Stimulated activated naive B cell treated with anti-CD40 and anti-IgM and Interleukin-4, amounts not matched to agents 10 μg/mL and 1 μg/mL and 100 μg/mL, for 72 hours (primary cell): ENCODE measurements at regions not wholly inside any gene's neighbourhood (a gene's known extent, or its start where the extent isn't known, plus 50 kb on each side); places are given as distances from the start of the nearest gene placed in this dataset.

Source experiments
- ATAC-seq, 2 donors: fragments of 150-1000 bp; cut with Tn5 transposase; replicated peaks; 2 replicates each; pipeline ENCODE4 v1.10.0; 2021; ENCODE audit warnings: moderate library complexity in 1 of 2
- DNase-seq: peaks from one replicate; pipeline ENCODE4 v3.0.0; 2021
- H3K27ac Mint-ChIP-seq: one replicate; pipeline ENCODE4 v1.8.0; 2022; ENCODE audit warnings: mild to moderate bottlenecking, mixed read lengths
- H3K27me3 Mint-ChIP-seq, 2 donors: one replicate each; pipeline ENCODE4 v1.8.0; 2022; ENCODE audit warnings: mixed read lengths in 2 of 2
- H3K36me3 Mint-ChIP-seq, 2 donors: one replicate each; pipeline ENCODE4 v1.8.0; 2022; ENCODE audit warnings: mixed read lengths in 2 of 2, mild to moderate bottlenecking in 1 of 2
- H3K4me1 Mint-ChIP-seq, 2 donors: one replicate each; pipeline ENCODE4 v1.8.0; 2022; ENCODE audit warnings: mixed read lengths in 2 of 2, mild to moderate bottlenecking in 1 of 2
- H3K4me3 Mint-ChIP-seq, 2 donors: one replicate each; pipeline ENCODE4 v1.8.0; 2022; ENCODE audit warnings: mild to moderate bottlenecking in 2 of 2, mixed read lengths in 2 of 2, moderate library complexity in 1 of 2
- H3K9me3 Mint-ChIP-seq, 2 donors: one replicate each; pipeline ENCODE4 v1.8.0; 2022; ENCODE audit warnings: mixed read lengths in 2 of 2, mild to moderate bottlenecking in 1 of 2

GRCh38 chr2:147495734-147496133, 349.1 kb upstream of the ACVR2A start:
- Mint-ChIP-seq H3K27ac (no peak overlapping the region), H3K36me3 (no peaks in the 10 kb centered on the region), H3K4me1 (peaks cover 2 to 10% of the 10 kb centered on the region in 2 donors), H3K9me3 (no peaks in the 10 kb centered on the region), H3K4me3 (no peak overlapping the region), H3K27me3 (no peaks in the 10 kb centered on the region)
- DNase-seq (no peak), ATAC-seq (no peak)

- H3K4me1 Mint-ChIP-seq: peaks cover 0 to 2% of the 10 kb centered on the region in 2 donors
- no peak overlapping the region for H3K27ac Mint-ChIP-seq
- no peak overlapping the region for H3K4me3 Mint-ChIP-seq
- H3K27me3 Mint-ChIP-seq: no peaks in the 10 kb centered on the region
- no peaks in the 10 kb centered on the region for H3K36me3 Mint-ChIP-seq
- no peak for DNase-seq
- ATAC-seq: no peak
- no peaks in the 10 kb centered on the region for H3K9me3 Mint-ChIP-seq
These were observed 352.4 kb upstream of the ACVR2A start for GRCh38 chr2:147492471-147492870.

GRCh38 chr2:147491506-147491905, 353.3 kb upstream of the ACVR2A start:
- DNase-seq (no peak), ATAC-seq (no peak)
- Mint-ChIP-seq H3K4me3 (no peak overlapping the region), H3K27ac (no peak overlapping the region), H3K27me3 (no peaks in the 10 kb centered on the region), H3K4me1 (peaks cover 0 to 2% of the 10 kb centered on the region in 2 donors), H3K9me3 (no peaks in the 10 kb centered on the region), H3K36me3 (no peaks in the 10 kb centered on the region)

GRCh38 chr2:147490401-147491261, 354.2 kb upstream of the ACVR2A start:
- ATAC-seq (peak; percentile 50 to 61), DNase-seq (no peak)
- Mint-ChIP-seq H3K4me3 (no peak overlapping the region), H3K27ac (no peak overlapping the region), H3K9me3 (no peaks in the 10 kb centered on the region), H3K4me1 (peaks cover 0 to 2% of the 10 kb centered on the region in 2 donors), H3K27me3 (no peaks in the 10 kb centered on the region), H3K36me3 (no peaks in the 10 kb centered on the region)

GRCh38 chr2:147488472-147488871, 356.4 kb upstream of the ACVR2A start:
- no peak for ATAC-seq
- Mint-ChIP-seq H3K9me3 (no peaks in the 10 kb centered on the region), H3K4me3 (no peak overlapping the region), H3K36me3 (no peaks in the 10 kb centered on the region), H3K4me1 (peaks cover 0 to 2% of the 10 kb centered on the region in 2 donors), H3K27ac (no peak overlapping the region), H3K27me3 (no peaks in the 10 kb centered on the region)
- DNase-seq: no peak

- peaks cover 0 to 2% of the 10 kb centered on the region in 2 donors for H3K4me1 Mint-ChIP-seq
- no peaks in the 10 kb centered on the region for H3K36me3 Mint-ChIP-seq
- H3K9me3 Mint-ChIP-seq: no peaks in the 10 kb centered on the region
- H3K27ac Mint-ChIP-seq: no peak overlapping the region
- DNase-seq (no peak), ATAC-seq (no peak)
- no peak overlapping the region for H3K4me3 Mint-ChIP-seq
- no peaks in the 10 kb centered on the region for H3K27me3 Mint-ChIP-seq
These were observed 356.9 kb upstream of the ACVR2A start for GRCh38 chr2:147487978-147488289.

- Mint-ChIP-seq H3K27ac (no peak overlapping the region), H3K36me3 (no peaks in the 10 kb centered on the region), H3K4me1 (peaks cover 0 to 2% of the 10 kb centered on the region in 2 donors), H3K27me3 (no peaks in the 10 kb centered on the region), H3K4me3 (no peak overlapping the region), H3K9me3 (no peaks in the 10 kb centered on the region)
- ATAC-seq (no peak), DNase-seq (no peak)
These were observed 357.4 kb upstream of the ACVR2A start for GRCh38 chr2:147487286-147487977.

- ATAC-seq: no peak
- no peaks in the 10 kb centered on the region for H3K36me3 Mint-ChIP-seq
- no peaks in the 10 kb centered on the region for H3K4me1 Mint-ChIP-seq
- no peak for DNase-seq
- no peak overlapping the region for H3K27ac Mint-ChIP-seq
- H3K27me3 Mint-ChIP-seq: no peaks in the 10 kb centered on the region
- H3K9me3 Mint-ChIP-seq: no peaks in the 10 kb centered on the region
- no peak overlapping the region for H3K4me3 Mint-ChIP-seq
These were observed 359.5 kb upstream of the ACVR2A start for GRCh38 chr2:147485210-147485851.

- Mint-ChIP-seq H3K36me3 (no peaks in the 10 kb centered on the region), H3K4me1 (no peaks in the 10 kb centered on the region), H3K27ac (no peak overlapping the region), H3K4me3 (no peak overlapping the region), H3K27me3 (no peaks in the 10 kb centered on the region), H3K9me3 (no peaks in the 10 kb centered on the region)
- ATAC-seq (no peak), DNase-seq (no peak)
These were observed 360.9 kb upstream of the ACVR2A start for GRCh38 chr2:147483911-147484310.

- no peak for ATAC-seq
- no peak for DNase-seq
- H3K36me3 Mint-ChIP-seq: no peaks in the 10 kb centered on the region
- H3K27ac Mint-ChIP-seq: no peak overlapping the region
- no peak overlapping the region for H3K4me3 Mint-ChIP-seq
- no peaks in the 10 kb centered on the region for H3K9me3 Mint-ChIP-seq
- no peaks in the 10 kb centered on the region for H3K27me3 Mint-ChIP-seq
- no peaks in the 10 kb centered on the region for H3K4me1 Mint-ChIP-seq
These were observed 361.7 kb upstream of the ACVR2A start for GRCh38 chr2:147482916-147483669.

- Mint-ChIP-seq H3K36me3 (no peaks in the 10 kb centered on the region), H3K27me3 (no peaks in the 10 kb centered on the region), H3K9me3 (no peaks in the 10 kb centered on the region), H3K4me1 (no peaks in the 10 kb centered on the region), H3K27ac (no peak overlapping the region), H3K4me3 (no peak overlapping the region)
- ATAC-seq (no peak), DNase-seq (no peak)
These were observed 362.5 kb upstream of the ACVR2A start for GRCh38 chr2:147482111-147482895.

- ATAC-seq (no peak), DNase-seq (no peak)
- no peak overlapping the region for H3K27ac Mint-ChIP-seq
- no peaks in the 10 kb centered on the region for H3K9me3 Mint-ChIP-seq
- H3K27me3 Mint-ChIP-seq: no peaks in the 10 kb centered on the region
- no peak overlapping the region for H3K4me3 Mint-ChIP-seq
- H3K36me3 Mint-ChIP-seq: no peaks in the 10 kb centered on the region
- no peaks in the 10 kb centered on the region for H3K4me1 Mint-ChIP-seq
These were observed 365.5 kb upstream of the ACVR2A start for GRCh38 chr2:147479358-147479757.

- Mint-ChIP-seq H3K4me3 (no peak overlapping the region), H3K9me3 (peaks cover 0 to 2% of the 10 kb centered on the region in 2 donors), H3K27ac (no peak overlapping the region), H3K4me1 (no peaks in the 10 kb centered on the region), H3K36me3 (no peaks in the 10 kb centered on the region), H3K27me3 (no peaks in the 10 kb centered on the region)
- ATAC-seq (no peak), DNase-seq (no peak)
These were observed 371.8 kb upstream of the ACVR2A start for GRCh38 chr2:147473075-147473474.

- H3K4me3 Mint-ChIP-seq: no peak overlapping the region
- DNase-seq: no peak
These were observed 373.7 kb upstream of the ACVR2A start for GRCh38 chr2:147471126-147471525.

More at GRCh38 chr2:147471126-147471525, 373.7 kb upstream of the ACVR2A start:
- Mint-ChIP-seq H3K4me1 (no peaks in the 10 kb centered on the region), H3K36me3 (no peaks in the 10 kb centered on the region), H3K9me3 (peaks cover 0 to 2% of the 10 kb centered on the region in 2 donors), H3K27me3 (no peaks in the 10 kb centered on the region), H3K27ac (no peak overlapping the region)
- no peak for ATAC-seq
